ENCODE measurements at regions not wholly inside any gene's neighbourhood (a gene's known extent, or its start where the extent isn't known, plus 50 kb on each side); places are given as distances from the start of the nearest gene placed in this dataset.

- H3K9me3 ChIP-seq = no peaks in the 10 kb centered on the region
- Mint-ChIP-seq H3K27ac (ENCODE audit: unreplicated experiment) (no peak overlapping the region), H3K4me1 (ENCODE audit: low read depth, unreplicated experiment) (no peaks in the 10 kb centered on the region), H3K36me3 (ENCODE audit: insufficient read depth, unreplicated experiment) (no peaks in the 10 kb centered on the region), H3K4me3 (ENCODE audit: unreplicated experiment) (no peak overlapping the region), H3K27me3 (ENCODE audit: insufficient read depth, unreplicated experiment) (peaks cover 3% of the 10 kb centered on the region), H3K9me3 (ENCODE audit: unreplicated experiment) (no peaks in the 10 kb centered on the region)
- no peaks in the 10 kb centered on the region for H3K36me3 ChIP-seq (ENCODE audit: control insufficient read depth, insufficient read depth, low read length)
- ChIA-PET CTCF (no interaction called here), POLR2A (no interaction called here)
- no peaks in the 10 kb centered on the region for H3K27me3 ChIP-seq (replicated peaks; ENCODE audit: control insufficient read depth, insufficient read depth, low read length)
- TF ChIP-seq, protein P1, sequence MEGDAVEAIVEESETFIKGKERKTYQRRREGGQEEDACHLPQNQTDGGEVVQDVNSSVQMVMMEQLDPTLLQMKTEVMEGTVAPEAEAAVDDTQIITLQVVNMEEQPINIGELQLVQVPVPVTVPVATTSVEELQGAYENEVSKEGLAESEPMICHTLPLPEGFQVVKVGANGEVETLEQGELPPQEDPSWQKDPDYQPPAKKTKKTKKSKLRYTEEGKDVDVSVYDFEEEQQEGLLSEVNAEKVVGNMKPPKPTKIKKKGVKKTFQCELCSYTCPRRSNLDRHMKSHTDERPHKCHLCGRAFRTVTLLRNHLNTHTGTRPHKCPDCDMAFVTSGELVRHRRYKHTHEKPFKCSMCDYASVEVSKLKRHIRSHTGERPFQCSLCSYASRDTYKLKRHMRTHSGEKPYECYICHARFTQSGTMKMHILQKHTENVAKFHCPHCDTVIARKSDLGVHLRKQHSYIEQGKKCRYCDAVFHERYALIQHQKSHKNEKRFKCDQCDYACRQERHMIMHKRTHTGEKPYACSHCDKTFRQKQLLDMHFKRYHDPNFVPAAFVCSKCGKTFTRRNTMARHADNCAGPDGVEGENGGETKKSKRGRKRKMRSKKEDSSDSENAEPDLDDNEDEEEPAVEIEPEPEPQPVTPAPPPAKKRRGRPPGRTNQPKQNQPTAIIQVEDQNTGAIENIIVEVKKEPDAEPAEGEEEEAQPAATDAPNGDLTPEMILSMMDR (IDR thresholded peaks at IDR 0.05; ENCODE audit: insufficient read depth in 1 of 2, low read depth in 1 of 2, low read length in 1 of 2, severe bottlenecking in 1 of 2, unreplicated experiment in 1 of 2) = no peak
- BruUV-seq (replicated peaks) = no TSS peak
- H3K4me3 ChIP-seq (ENCODE audit: low read depth, low read length) = no peak overlapping the region
- intact Hi-C loops (cut with micrococcal nuclease; ENCODE audit: unreplicated experiment) = no loop called here
- H3K4me1 ChIP-seq = no peaks in the 10 kb centered on the region
- DNase-seq = no peak
These were observed 97.3 kb upstream of the BTG1 start for GRCh38 chr12:92242907-92243306.

DNA sequence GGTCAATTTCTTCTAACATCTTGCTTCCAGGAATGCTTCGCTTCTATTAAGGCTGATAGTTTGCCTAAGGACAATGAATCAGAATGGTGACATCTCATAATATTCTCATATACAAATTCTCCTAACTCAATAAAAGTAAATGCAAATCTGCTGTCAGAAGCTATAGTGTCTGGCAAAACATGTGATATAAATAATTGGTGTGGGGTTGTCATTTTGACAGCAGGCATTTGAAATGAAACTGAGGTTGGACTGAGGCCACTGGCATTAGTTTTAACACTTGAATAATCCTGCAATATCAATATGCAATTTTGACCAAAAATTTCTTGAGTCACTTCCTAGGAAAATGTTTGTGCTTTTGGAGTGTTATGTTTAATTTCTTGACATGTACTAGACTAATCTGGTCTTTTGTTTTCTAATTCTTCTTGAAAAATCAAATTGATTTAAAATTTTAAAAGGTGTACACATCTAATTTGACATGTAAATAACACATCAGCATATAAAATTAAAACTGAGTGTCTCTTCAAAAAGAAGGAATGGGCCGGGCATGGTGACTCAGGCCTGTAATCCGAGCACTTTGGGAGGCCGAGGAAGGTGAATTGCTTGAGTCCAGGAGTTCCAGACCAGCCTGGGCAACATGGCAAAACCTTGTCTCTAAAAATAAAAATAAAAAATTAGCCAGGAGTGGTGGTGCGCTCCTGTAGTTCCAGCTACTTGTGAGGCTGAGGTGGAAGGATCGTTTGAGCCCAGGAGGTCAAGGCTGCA lies 92.3 kb upstream of the BTG1 start:
- H3K9me3 ChIP-seq = no peaks in the 10 kb centered on the region
- no peaks in the 10 kb centered on the region for H3K27me3 ChIP-seq (replicated peaks; ENCODE audit: control insufficient read depth, insufficient read depth, low read length)
- no peak overlapping the region for H3K4me3 Mint-ChIP-seq (ENCODE audit: unreplicated experiment)
- CTCF ChIA-PET = no interaction called here
- H3K4me1 ChIP-seq = no peaks in the 10 kb centered on the region
- no peaks in the 10 kb centered on the region for H3K36me3 ChIP-seq (ENCODE audit: control insufficient read depth, insufficient read depth, low read length)
- H3K9me3 Mint-ChIP-seq (ENCODE audit: unreplicated experiment) = no peaks in the 10 kb centered on the region
- DNase-seq = no peak
- H3K4me3 ChIP-seq (ENCODE audit: low read depth, low read length) = no peak overlapping the region
- intact Hi-C loops (cut with micrococcal nuclease; ENCODE audit: unreplicated experiment) = no loop called here
- TF ChIP-seq, protein P1 (IDR thresholded peaks at IDR 0.05; ENCODE audit: insufficient read depth in 1 of 2, low read depth in 1 of 2, low read length in 1 of 2, severe bottlenecking in 1 of 2, unreplicated experiment in 1 of 2) = no peak
- no peaks in the 10 kb centered on the region for H3K36me3 Mint-ChIP-seq (ENCODE audit: insufficient read depth, unreplicated experiment)
- H3K27me3 Mint-ChIP-seq (ENCODE audit: insufficient read depth, unreplicated experiment) = no peaks in the 10 kb centered on the region
- no TSS peak for BruUV-seq (replicated peaks)
- POLR2A ChIA-PET = no interaction called here
- H3K4me1 Mint-ChIP-seq (ENCODE audit: low read depth, unreplicated experiment) = no peaks in the 10 kb centered on the region
- H3K27ac Mint-ChIP-seq (ENCODE audit: unreplicated experiment) = no peak overlapping the region

DNA sequence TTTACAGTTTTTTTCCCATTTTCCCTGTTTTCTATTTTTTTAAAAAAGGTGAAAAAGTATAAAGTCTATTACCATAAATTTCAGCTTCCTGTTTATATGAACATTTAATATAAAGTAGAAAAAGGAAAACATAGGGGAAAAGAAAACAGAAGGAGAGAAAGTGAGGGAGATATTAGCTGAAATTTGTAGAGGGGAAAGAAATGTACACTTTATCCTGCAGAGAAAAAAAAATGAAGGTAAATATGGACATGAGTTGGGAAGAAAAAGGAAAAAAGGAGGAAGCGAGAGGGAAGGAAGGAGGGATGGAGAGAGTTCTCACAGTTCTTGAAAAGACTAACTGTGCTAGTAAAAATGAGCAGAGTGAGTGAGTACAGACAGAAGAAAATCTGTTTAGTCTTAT lies 91.6 kb upstream of the BTG1 start:
- no peaks in the 10 kb centered on the region for H3K36me3 ChIP-seq (ENCODE audit: control insufficient read depth, insufficient read depth, low read length)
- POLR2A ChIA-PET = no interaction called here
- CTCF ChIA-PET = no interaction called here

More for the DNA sequence above, 91.6 kb upstream of the BTG1 start:
- H3K36me3 Mint-ChIP-seq (ENCODE audit: insufficient read depth, unreplicated experiment) = no peaks in the 10 kb centered on the region
- no peaks in the 10 kb centered on the region for H3K27me3 ChIP-seq (replicated peaks; ENCODE audit: control insufficient read depth, insufficient read depth, low read length)
- no peaks in the 10 kb centered on the region for H3K27me3 Mint-ChIP-seq (ENCODE audit: insufficient read depth, unreplicated experiment)
- H3K27ac Mint-ChIP-seq (ENCODE audit: unreplicated experiment) = no peak overlapping the region
- H3K9me3 ChIP-seq = no peaks in the 10 kb centered on the region
- DNase-seq = no peak
- H3K4me1 Mint-ChIP-seq (ENCODE audit: low read depth, unreplicated experiment) = no peaks in the 10 kb centered on the region
- no peak overlapping the region for H3K4me3 Mint-ChIP-seq (ENCODE audit: unreplicated experiment)
- H3K4me1 ChIP-seq = no peaks in the 10 kb centered on the region
- intact Hi-C loops (cut with micrococcal nuclease; ENCODE audit: unreplicated experiment) = no loop called here
- TF ChIP-seq, protein P1 (IDR thresholded peaks at IDR 0.05; ENCODE audit: insufficient read depth in 1 of 2, low read depth in 1 of 2, low read length in 1 of 2, severe bottlenecking in 1 of 2, unreplicated experiment in 1 of 2) = no peak
- H3K4me3 ChIP-seq (ENCODE audit: low read depth, low read length) = no peak overlapping the region
- BruUV-seq (replicated peaks) = no TSS peak
- H3K9me3 Mint-ChIP-seq (ENCODE audit: unreplicated experiment) = no peaks in the 10 kb centered on the region

All from Caco-2 (cell line).